ENCODE measurements at regions not wholly inside any gene's neighbourhood (a gene's known extent, or its start where the extent isn't known, plus 50 kb on each side); places are given as distances from the start of the nearest gene placed in this dataset.

DNA sequence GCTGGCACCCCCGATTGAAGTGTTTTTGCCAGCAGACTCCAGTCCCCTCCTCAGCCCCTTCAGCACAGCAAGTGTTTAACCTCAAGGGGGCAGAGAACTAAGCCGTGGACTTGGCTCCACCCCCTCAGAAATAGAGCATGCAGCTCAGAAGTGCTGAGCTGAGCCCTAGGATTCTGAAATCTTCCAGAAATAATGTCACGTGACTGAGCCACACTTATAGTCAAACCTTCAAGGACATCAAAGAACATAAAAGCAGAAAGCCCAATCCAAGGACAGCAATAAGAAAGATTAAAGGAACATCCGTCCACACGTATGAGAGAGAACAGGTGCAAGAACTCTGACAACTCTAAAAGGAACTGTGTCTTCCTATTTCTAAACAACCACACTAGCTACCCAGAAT lies 317.7 kb upstream of the LRFN5 start:
- TF ChIP-seq EP300 (IDR thresholded peaks at IDR 0.05) = no peak
- TF ChIP-seq, protein P1, sequence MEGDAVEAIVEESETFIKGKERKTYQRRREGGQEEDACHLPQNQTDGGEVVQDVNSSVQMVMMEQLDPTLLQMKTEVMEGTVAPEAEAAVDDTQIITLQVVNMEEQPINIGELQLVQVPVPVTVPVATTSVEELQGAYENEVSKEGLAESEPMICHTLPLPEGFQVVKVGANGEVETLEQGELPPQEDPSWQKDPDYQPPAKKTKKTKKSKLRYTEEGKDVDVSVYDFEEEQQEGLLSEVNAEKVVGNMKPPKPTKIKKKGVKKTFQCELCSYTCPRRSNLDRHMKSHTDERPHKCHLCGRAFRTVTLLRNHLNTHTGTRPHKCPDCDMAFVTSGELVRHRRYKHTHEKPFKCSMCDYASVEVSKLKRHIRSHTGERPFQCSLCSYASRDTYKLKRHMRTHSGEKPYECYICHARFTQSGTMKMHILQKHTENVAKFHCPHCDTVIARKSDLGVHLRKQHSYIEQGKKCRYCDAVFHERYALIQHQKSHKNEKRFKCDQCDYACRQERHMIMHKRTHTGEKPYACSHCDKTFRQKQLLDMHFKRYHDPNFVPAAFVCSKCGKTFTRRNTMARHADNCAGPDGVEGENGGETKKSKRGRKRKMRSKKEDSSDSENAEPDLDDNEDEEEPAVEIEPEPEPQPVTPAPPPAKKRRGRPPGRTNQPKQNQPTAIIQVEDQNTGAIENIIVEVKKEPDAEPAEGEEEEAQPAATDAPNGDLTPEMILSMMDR (IDR thresholded peaks at IDR 0.05) = no peak

All from stomach (tissue), 4 donors.